ENCODE measurements at regions not wholly inside any gene's neighbourhood (a gene's known extent, or its start where the extent isn't known, plus 50 kb on each side); places are given as distances from the start of the nearest gene placed in this dataset.

DNA sequence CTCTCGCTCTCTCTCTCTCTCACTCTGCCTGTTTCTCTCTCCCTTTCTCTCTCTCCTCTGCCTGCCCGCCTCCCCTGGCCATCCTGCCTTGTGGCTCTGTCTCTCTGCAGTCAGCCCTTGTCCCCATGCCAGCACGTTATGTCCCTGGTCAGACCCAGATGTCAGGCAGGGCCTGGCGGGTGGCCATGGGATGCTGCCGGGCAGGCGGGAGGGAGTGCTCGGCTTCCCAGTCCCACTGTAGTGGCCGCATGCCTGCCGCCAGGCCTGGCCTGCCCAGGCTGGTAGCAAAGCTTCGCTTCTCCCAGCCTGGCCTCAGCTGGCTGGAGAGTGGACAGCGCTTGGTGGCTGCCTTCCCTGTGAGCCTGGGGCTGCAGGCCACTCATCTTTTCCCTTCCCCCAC, 121.5 kb upstream of the ZNF716 start:
- no peaks in the 10 kb centered on the region for H3K36me3 ChIP-seq (ENCODE audit: control insufficient read depth in 2 of 4, insufficient read depth in 4 of 4, low read length in 3 of 4)
- no peak overlapping the region for H2BK12ac ChIP-seq (ENCODE audit: low read depth, low read length)
- no peak overlapping the region for H3K27ac ChIP-seq (ENCODE audit: low read depth, low read length)
- no peak overlapping the region for H2BK120ac ChIP-seq (replicated peaks; ENCODE audit: low read depth, low read length)
- no peaks in the 10 kb centered on the region for H3K4me1 ChIP-seq (replicated peaks in 1 of 4; ENCODE audit: control insufficient read depth in 3 of 4, insufficient read depth in 4 of 4, low read length in 3 of 4)
- 75% methylated on average over 10 of the region's 11 CpGs; no CpG with 5 or more reads in 1 of the 2 experiments for WGBS, 2 experiments (ENCODE audit: extremely low coverage in 1 of 2, insufficient coverage in 1 of 2, insufficient read length in 1 of 2, insufficient replicate concordance in 2 of 2, low coverage in 1 of 2, low lambda C conversion rate in 2 of 2, missing lambda C conversion rate in 1 of 2)
- H2BK20ac ChIP-seq (ENCODE audit: low read length): no peak overlapping the region
- H3K4ac ChIP-seq (replicated peaks; ENCODE audit: insufficient read length, low read depth, low read length): no peak overlapping the region
- H4K8ac ChIP-seq (ENCODE audit: extremely low read depth, insufficient read depth, low read length): no peak overlapping the region
- H2AK5ac ChIP-seq (ENCODE audit: low read depth, low read length): no peak overlapping the region
- no peak for DNase-seq (ENCODE audit: low read depth in 1 of 2, low spot score in 2 of 2)
- no peaks in the 10 kb centered on the region for H3K23me2 ChIP-seq (ENCODE audit: low read depth, low read length)
- no peaks in the 10 kb centered on the region for H4K20me1 ChIP-seq (replicated peaks in 1 of 2; ENCODE audit: control insufficient read depth in 1 of 2, insufficient read depth in 2 of 2, low read length in 2 of 2)
- no peaks in the 10 kb centered on the region for H3K79me2 ChIP-seq (ENCODE audit: control insufficient read depth in 1 of 2, insufficient read depth in 2 of 2, low read length in 2 of 2)
- no peak for TF ChIP-seq BRCA1 (IDR thresholded peaks at IDR 0.05; ENCODE audit: low read depth, low read length)
- TF ChIP-seq BCL11A (IDR thresholded peaks at IDR 0.05; ENCODE audit: low read depth in 2 of 2, low read length in 2 of 2): no peak
- no peak for TF ChIP-seq HDAC6 (IDR thresholded peaks at IDR 0.05; ENCODE audit: low read depth, low read length)
- no peak for TF ChIP-seq TAF7 (optimal IDR thresholded peaks at IDR 0.05; ENCODE audit: borderline replicate concordance, low read depth, low read length)
- no peak for TF ChIP-seq RAD21 (IDR thresholded peaks at IDR 0.05 in 1 of 2, conservative IDR thresholded peaks at IDR 0.05 in 1 of 2; ENCODE audit: low read depth in 2 of 2, low read length in 2 of 2)
- TF ChIP-seq KDM1A (IDR thresholded peaks at IDR 0.05; ENCODE audit: borderline replicate concordance, low read length): no peak
- TF ChIP-seq CHD2 (IDR thresholded peaks at IDR 0.05; ENCODE audit: low read length): no peak
- no peak for TF ChIP-seq SAP30 (IDR thresholded peaks at IDR 0.05; ENCODE audit: insufficient read depth, insufficient replicate concordance, low read length)
- no peak for TF ChIP-seq MAFK (IDR thresholded peaks at IDR 0.05; ENCODE audit: low read depth, low read length)
- no peak for TF ChIP-seq NANOG (IDR thresholded peaks at IDR 0.05; ENCODE audit: insufficient read depth, low read depth, low read length, poor library complexity, severe bottlenecking)
- TF ChIP-seq CTBP2 (IDR thresholded peaks at IDR 0.05; ENCODE audit: borderline replicate concordance, insufficient read depth, insufficient read length, low read length): no peak
- TF ChIP-seq POLR2AphosphoS5 (IDR thresholded peaks at IDR 0.05; ENCODE audit: low read depth, low read length): no peak
- TF ChIP-seq MAX (IDR thresholded peaks at IDR 0.05): no peak
- H3K79me1 ChIP-seq (ENCODE audit: low read depth, low read length): no peaks in the 10 kb centered on the region
- ChIA-PET POLR2A (ENCODE audit: partially characterized antibody) (no interaction called here), CTCF (ENCODE audit: partially characterized antibody) (no interaction called here)
- no peak for FAIRE-seq
- H4K5ac ChIP-seq (ENCODE audit: insufficient read length, low read depth, low read length): no peak overlapping the region
- no peaks in the 10 kb centered on the region for H3K27me3 ChIP-seq (replicated peaks in 1 of 4; ENCODE audit: control insufficient read depth in 3 of 4, extremely low read depth in 1 of 4, insufficient read depth in 3 of 4, low read length in 3 of 4)
- no peak overlapping the region for H2AFZ ChIP-seq (ENCODE audit: low read length)
- H3K9ac ChIP-seq (replicated peaks in 1 of 4; ENCODE audit: extremely low read depth in 1 of 4, low read depth in 3 of 4, low read length in 3 of 4): no peak overlapping the region
- H3K4me2 ChIP-seq (ENCODE audit: insufficient read depth in 1 of 2, low read depth in 2 of 2, low read length in 2 of 2): no peak overlapping the region
- H3K18ac ChIP-seq (ENCODE audit: extremely low read depth, low read length): no peak overlapping the region
- no peak overlapping the region for H3K23ac ChIP-seq (ENCODE audit: insufficient read length)
- H2BK15ac ChIP-seq (ENCODE audit: low read length): no peak overlapping the region
- no peak overlapping the region for H3K14ac ChIP-seq (ENCODE audit: insufficient read length)
- no peak overlapping the region for H3K56ac ChIP-seq (replicated peaks; ENCODE audit: insufficient read length, low read depth, low read length)
- no peak overlapping the region for H4K91ac ChIP-seq (replicated peaks; ENCODE audit: insufficient read length, low read length)
- peaks cover 40 to 81% of the 10 kb centered on the region in 2 experiments for H3K9me3 ChIP-seq (ENCODE audit: insufficient read depth in 2 of 2, low read depth in 1 of 2, low read length in 1 of 2)
- no peak overlapping the region for H3K4me3 ChIP-seq (ENCODE audit: extremely low read depth in 1 of 4, insufficient read depth in 2 of 4, low read depth in 3 of 4, low read length in 4 of 4)
- H2BK5ac ChIP-seq (ENCODE audit: low read depth, low read length): no peak overlapping the region

Measured in H1 (cell line).